KMS-11 (cell line): ENCODE measurements at regions not wholly inside any gene's neighbourhood (a gene's known extent, or its start where the extent isn't known, plus 50 kb on each side); places are given as distances from the start of the nearest gene placed in this dataset.

Experiments used
- H2AFZ ChIP-seq: fragments of 200-600 bp; sonication (generic); 2 replicates; pipeline ENCODE4 v1.6.1; 2016; ENCODE audit warnings: antibody characterized with exemption, mixed run types, low read depth
- H3K27ac ChIP-seq: fragments of 200-600 bp; sonication (generic); 2 replicates; pipeline ENCODE4 v1.6.1; 2016; ENCODE audit warnings: mild to moderate bottlenecking, mixed run types
- H3K27me3 ChIP-seq: fragments of 200-600 bp; sonication (generic); 2 replicates; pipeline ENCODE4 v1.6.1; 2017; ENCODE audit warnings: mild to moderate bottlenecking, low read depth, mixed run types, moderate library complexity; ENCODE audit not compliant: insufficient read depth
- H3K36me3 ChIP-seq: fragments of 200-600 bp; sonication (generic); 2 replicates; pipeline ENCODE4 v1.6.1; 2017; ENCODE audit warnings: mild to moderate bottlenecking, mixed run types; ENCODE audit not compliant: insufficient read depth
- H3K4me1 ChIP-seq: fragments of 200-600 bp; sonication (generic); 2 replicates; pipeline ENCODE4 v1.6.1; 2016; ENCODE audit warnings: mild to moderate bottlenecking, low read depth, mixed run types; ENCODE audit not compliant: poor library complexity, severe bottlenecking
- H3K4me2 ChIP-seq: fragments of 200-600 bp; sonication (generic); 2 replicates; pipeline ENCODE4 v1.7.0; 2016; ENCODE audit warnings: mild to moderate bottlenecking, mixed run types
- H3K4me3 ChIP-seq: fragments of 200-600 bp; sonication (generic); IDR thresholded peaks from 2 replicates; pipeline ENCODE4 v1.6.1; 2017; ENCODE audit warnings: low read depth, low read length, mixed read lengths; ENCODE audit not compliant: insufficient read depth
- H3K79me2 ChIP-seq: fragments of 200-600 bp; sonication (generic); 2 replicates; pipeline ENCODE4 v1.6.1; 2016; ENCODE audit warnings: low read depth, mixed run types; ENCODE audit not compliant: insufficient read depth
- H3K9ac ChIP-seq: fragments of 200-600 bp; sonication (generic); 2 replicates; pipeline ENCODE4 v1.6.1; 2016; ENCODE audit warnings: mild to moderate bottlenecking, mixed run types
- H4K20me1 ChIP-seq: fragments of 200-600 bp; sonication (generic); 2 replicates; pipeline ENCODE4 v1.6.1; 2016; ENCODE audit warnings: mild to moderate bottlenecking, mixed run types; ENCODE audit not compliant: insufficient read depth
- CTCF ChIP-seq: fragments of 200-600 bp; sonication (generic); conservative IDR thresholded peaks from 2 replicates; pipeline ENCODE4 v1.6.1; 2017; ENCODE audit warnings: low read depth, mild to moderate bottlenecking, antibody characterized with exemption, low read length, moderate library complexity, mixed read lengths

- H3K27ac ChIP-seq: no peak overlapping the region
- H3K79me2 ChIP-seq: no peaks in the 10 kb centered on the region
- H2AFZ ChIP-seq: no peak overlapping the region
- no peaks in the 10 kb centered on the region for H4K20me1 ChIP-seq
- H3K9ac ChIP-seq: no peak overlapping the region
- H3K4me1 ChIP-seq: no peaks in the 10 kb centered on the region
- H3K27me3 ChIP-seq: no peaks in the 10 kb centered on the region
- no peak overlapping the region for H3K4me2 ChIP-seq
- no peaks in the 10 kb centered on the region for H3K36me3 ChIP-seq
- H3K4me3 ChIP-seq: no peak overlapping the region
- no peak for TF ChIP-seq CTCF
Measured at GRCh38 chr15:62962101-62962995, 80.2 kb upstream of the TPM1 start.

GRCh38 chr15:62964251-62964650 lies 78.3 kb upstream of the TPM1 start:
- H3K4me1 ChIP-seq: no peaks in the 10 kb centered on the region
- H3K27ac ChIP-seq: no peak overlapping the region
- no peak for TF ChIP-seq CTCF
- no peak overlapping the region for H3K9ac ChIP-seq
- no peaks in the 10 kb centered on the region for H4K20me1 ChIP-seq
- no peak overlapping the region for H2AFZ ChIP-seq
- H3K36me3 ChIP-seq: no peaks in the 10 kb centered on the region
- no peak overlapping the region for H3K4me3 ChIP-seq
- no peak overlapping the region for H3K4me2 ChIP-seq
- H3K27me3 ChIP-seq: no peaks in the 10 kb centered on the region
- H3K79me2 ChIP-seq: no peaks in the 10 kb centered on the region

GRCh38 chr15:62966294-62967078 lies 76.1 kb upstream of the TPM1 start:
- no peaks in the 10 kb centered on the region for H3K4me1 ChIP-seq
- no peak overlapping the region for H2AFZ ChIP-seq
- no peaks in the 10 kb centered on the region for H3K79me2 ChIP-seq
- H3K27me3 ChIP-seq: no peaks in the 10 kb centered on the region
- H4K20me1 ChIP-seq: no peaks in the 10 kb centered on the region
- H3K27ac ChIP-seq: no peak overlapping the region
- H3K36me3 ChIP-seq: no peaks in the 10 kb centered on the region
- no peak overlapping the region for H3K9ac ChIP-seq
- no peak for TF ChIP-seq CTCF
- H3K4me2 ChIP-seq: no peak overlapping the region
- H3K4me3 ChIP-seq: no peak overlapping the region

GRCh38 chr15:62968699-62969098 lies 73.8 kb upstream of the TPM1 start:
- Histone ChIP-seq H3K79me2 (no peaks in the 10 kb centered on the region), H4K20me1 (no peaks in the 10 kb centered on the region), H3K4me2 (no peak overlapping the region), H3K36me3 (no peaks in the 10 kb centered on the region), H3K4me1 (no peaks in the 10 kb centered on the region), H3K27ac (no peak overlapping the region), H3K4me3 (no peak overlapping the region), H3K9ac (no peak overlapping the region), H2AFZ (no peak overlapping the region), H3K27me3 (no peaks in the 10 kb centered on the region)
- TF ChIP-seq CTCF: no peak
